Hepatocyte (in vitro differentiated cells): ENCODE measurements at regions not wholly inside any gene's neighbourhood (a gene's known extent, or its start where the extent isn't known, plus 50 kb on each side); places are given as distances from the start of the nearest gene placed in this dataset.

Experiments
- EZH2 ChIP-seq: fragments of 200-600 bp; sonication (generic); IDR thresholded peaks from 2 replicates; pipeline ENCODE4 v1.6.1; 2016; ENCODE audit warnings: antibody characterized with exemption, mild to moderate bottlenecking, borderline replicate concordance
- EZH2phosphoT487 ChIP-seq: fragments of 200-600 bp; sonication (generic); IDR thresholded peaks from one replicate; pipeline ENCODE4 v1.6.1; 2018; ENCODE audit warnings: antibody characterized with exemption, mild to moderate bottlenecking, low read depth, moderate library complexity; ENCODE audit not compliant: unreplicated experiment, severe bottlenecking
- TF ChIP-seq, protein P1 (sequence below): fragments of 200-600 bp; sonication (generic); IDR thresholded peaks from 2 replicates; pipeline ENCODE4 v1.5.1; 2016; ENCODE audit warnings: antibody characterized with exemption, mild to moderate bottlenecking; ENCODE audit not compliant: poor library complexity

DNA sequence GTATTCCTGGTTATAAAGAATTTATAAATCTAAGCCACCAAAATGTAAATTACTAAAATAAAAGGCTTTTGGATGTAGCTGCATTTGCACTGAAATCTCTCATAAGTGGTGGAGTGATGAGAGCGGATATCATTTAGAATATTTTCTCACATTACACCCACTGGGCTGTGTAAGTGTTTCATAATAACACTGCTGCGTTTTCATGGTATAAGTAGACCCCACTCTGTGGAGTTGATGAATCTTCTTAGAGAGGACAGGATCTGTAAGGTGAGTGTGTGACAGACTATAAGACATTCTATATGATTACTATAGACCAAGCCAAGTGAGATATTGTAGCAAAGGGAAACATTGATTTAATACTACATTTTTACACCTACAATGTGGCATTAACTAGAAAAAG, 1024.1 kb upstream of the LRRN3 start:
- TF ChIP-seq, protein P1, sequence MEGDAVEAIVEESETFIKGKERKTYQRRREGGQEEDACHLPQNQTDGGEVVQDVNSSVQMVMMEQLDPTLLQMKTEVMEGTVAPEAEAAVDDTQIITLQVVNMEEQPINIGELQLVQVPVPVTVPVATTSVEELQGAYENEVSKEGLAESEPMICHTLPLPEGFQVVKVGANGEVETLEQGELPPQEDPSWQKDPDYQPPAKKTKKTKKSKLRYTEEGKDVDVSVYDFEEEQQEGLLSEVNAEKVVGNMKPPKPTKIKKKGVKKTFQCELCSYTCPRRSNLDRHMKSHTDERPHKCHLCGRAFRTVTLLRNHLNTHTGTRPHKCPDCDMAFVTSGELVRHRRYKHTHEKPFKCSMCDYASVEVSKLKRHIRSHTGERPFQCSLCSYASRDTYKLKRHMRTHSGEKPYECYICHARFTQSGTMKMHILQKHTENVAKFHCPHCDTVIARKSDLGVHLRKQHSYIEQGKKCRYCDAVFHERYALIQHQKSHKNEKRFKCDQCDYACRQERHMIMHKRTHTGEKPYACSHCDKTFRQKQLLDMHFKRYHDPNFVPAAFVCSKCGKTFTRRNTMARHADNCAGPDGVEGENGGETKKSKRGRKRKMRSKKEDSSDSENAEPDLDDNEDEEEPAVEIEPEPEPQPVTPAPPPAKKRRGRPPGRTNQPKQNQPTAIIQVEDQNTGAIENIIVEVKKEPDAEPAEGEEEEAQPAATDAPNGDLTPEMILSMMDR: no peak
- no peak for TF ChIP-seq EZH2
- TF ChIP-seq EZH2phosphoT487: no peak
